GM10266 (cell line): ENCODE measurements at regions not wholly inside any gene's neighbourhood (a gene's known extent, or its start where the extent isn't known, plus 50 kb on each side); places are given as distances from the start of the nearest gene placed in this dataset.
"Not testable (repeated sequence)": the region's sequence is repeated elsewhere in the genome, so short reads cannot be mapped to it uniquely, and the experiment has no call there.

Experiments used
- DNase-seq: peaks from one replicate; pipeline ENCODE4 v3.0.0; 2012; ENCODE audit errors: extremely low spot score
- CTCF ChIP-seq: IDR thresholded peaks from 2 replicates; pipeline ENCODE4 v1.5.1; 2012; ENCODE audit warnings: mild to moderate bottlenecking, low read depth; ENCODE audit not compliant: control insufficient read depth, insufficient read depth; ENCODE audit errors: missing control alignments

GRCh38 chr4:97027728-97028410, 1115.4 kb downstream of the STPG2 start:
- DNase-seq: no peak
- no peak for TF ChIP-seq CTCF

- DNase-seq: no peak
- no peak for TF ChIP-seq CTCF
Observed at GRCh38 chr4:97028785-97029184, 1114.5 kb downstream of the STPG2 start.

- not testable (repeated sequence) for DNase-seq
Observed at GRCh38 chr4:97037411-97038145, 1105.7 kb downstream of the STPG2 start.

GRCh38 chr4:97038146-97038516, 1105.1 kb downstream of the STPG2 start:
- TF ChIP-seq CTCF: no peak
- DNase-seq: no peak

GRCh38 chr4:97072666-97073065, 1070.6 kb downstream of the STPG2 start:
- no peak for TF ChIP-seq CTCF
- DNase-seq: no peak

- DNase-seq: no peak
- TF ChIP-seq CTCF: no peak
Observed at GRCh38 chr4:97073194-97073593, 1070.1 kb downstream of the STPG2 start.

- no peak for DNase-seq
- TF ChIP-seq CTCF: no peak
Observed at GRCh38 chr4:97074531-97074930, 1068.7 kb downstream of the STPG2 start.

- TF ChIP-seq CTCF: no peak
- no peak for DNase-seq
Observed at GRCh38 chr4:97081951-97082350, 1061.3 kb downstream of the STPG2 start.

- not testable (repeated sequence) for DNase-seq
Observed at GRCh38 chr4:97097036-97097435, 1046.2 kb downstream of the STPG2 start.

- DNase-seq: not testable (repeated sequence)
Observed at GRCh38 chr4:97101171-97101570, 1042.1 kb downstream of the STPG2 start.
